GM18868 (cell line): ENCODE measurements at regions not wholly inside any gene's neighbourhood (a gene's known extent, or its start where the extent isn't known, plus 50 kb on each side); places are given as distances from the start of the nearest gene placed in this dataset.
"Not testable (repeated sequence)": the region's sequence is repeated elsewhere in the genome, so short reads cannot be mapped to it uniquely, and the experiment has no call there.

Experiments used
- ATAC-seq: cut with Tn5 transposase; IDR thresholded peaks from one replicate; pipeline ENCODE4 v1.9.1; 2021; ENCODE audit warnings: mild to moderate bottlenecking, moderate library complexity; ENCODE audit not compliant: unreplicated experiment

DNA sequence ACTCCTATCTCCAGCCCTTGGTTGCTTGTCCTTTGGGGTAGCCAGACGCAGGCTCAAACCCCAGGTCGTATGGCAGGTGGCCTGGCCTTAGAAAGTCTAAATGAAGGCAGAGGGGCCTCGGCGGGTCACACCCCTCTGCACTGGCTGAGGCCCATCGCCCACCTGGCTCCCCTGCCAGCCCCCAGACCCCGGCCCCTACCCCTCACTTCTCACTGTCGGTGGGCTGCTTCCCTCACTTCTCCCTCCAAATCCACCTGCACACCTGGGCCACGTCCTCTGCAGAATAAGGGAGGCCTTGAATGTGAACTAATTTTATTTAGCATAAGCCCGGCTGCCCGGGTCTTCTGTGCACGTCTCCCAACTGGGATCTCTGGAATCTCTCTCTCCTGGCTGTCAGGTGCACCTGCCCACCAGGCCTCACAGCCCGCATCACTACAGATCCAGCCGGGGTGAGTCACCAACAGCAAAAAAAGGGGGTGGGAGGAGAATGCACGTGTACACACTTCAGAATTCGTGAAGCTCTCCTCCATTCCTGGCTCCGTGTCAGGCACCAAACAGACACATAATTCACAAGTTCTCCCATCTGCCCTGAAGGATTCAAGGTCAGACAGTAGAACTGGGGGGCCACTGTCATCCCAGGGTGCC, 107.5 kb upstream of the SIM2 start:
- ATAC-seq, result no peak

DNA sequence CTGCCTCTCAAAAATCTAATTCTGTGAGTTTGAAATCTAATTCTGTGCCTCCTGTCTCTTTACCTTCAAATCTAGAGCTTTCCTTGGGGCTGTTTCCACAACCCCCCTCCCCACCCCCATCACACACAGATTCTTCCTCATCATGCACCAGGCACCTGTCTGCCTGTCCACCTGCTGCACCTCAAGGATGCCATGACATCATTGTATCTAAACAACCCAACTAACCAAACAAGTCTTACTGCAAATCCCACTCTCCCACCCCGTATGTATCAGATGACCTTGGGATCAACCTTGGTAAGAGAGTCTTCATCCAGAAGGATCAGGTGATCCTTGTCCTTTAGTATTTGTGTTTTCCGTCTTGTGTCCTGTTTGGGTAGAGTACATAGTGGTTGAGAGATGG, 102.7 kb upstream of the SIM2 start:
- ATAC-seq, result no peak

DNA sequence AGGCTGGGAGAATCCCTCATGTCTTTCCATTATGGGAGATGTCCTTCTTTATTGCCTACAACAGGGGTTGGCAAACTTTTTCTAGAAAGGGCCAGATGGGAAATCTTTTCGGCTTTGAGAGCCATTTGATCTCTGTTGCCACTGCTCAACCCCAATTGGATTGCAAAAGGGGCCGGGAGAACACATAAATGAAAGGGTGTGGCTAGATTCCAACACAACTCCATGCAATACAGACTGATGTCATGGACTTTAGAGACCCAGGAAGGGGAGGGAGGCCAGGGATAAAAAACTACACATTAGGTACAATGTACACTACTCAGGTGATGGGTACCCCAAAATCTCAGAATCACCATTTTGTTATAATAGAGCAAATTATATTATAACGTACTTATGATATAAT, 97.6 kb upstream of the SIM2 start:
- ATAC-seq, result no peak

DNA sequence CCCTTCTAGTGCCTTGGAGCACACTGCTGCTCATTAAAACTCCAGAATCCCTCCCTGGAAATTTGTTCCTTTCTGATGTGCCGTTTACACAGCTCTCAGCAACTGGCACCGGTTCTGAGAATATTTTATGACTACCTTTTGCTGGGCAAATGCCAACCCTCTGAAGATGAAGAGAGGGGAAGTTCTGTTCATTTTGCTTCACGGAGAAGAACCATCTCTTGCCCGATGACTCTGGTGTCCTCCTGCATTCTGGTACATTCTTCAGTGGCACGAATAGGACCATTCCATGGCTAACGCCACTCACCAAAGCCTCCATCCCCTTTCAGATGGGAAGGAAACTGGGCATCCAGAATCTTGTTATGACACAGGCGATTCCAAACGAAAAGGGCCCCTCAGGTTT, 96.2 kb upstream of the SIM2 start:
- no peak for ATAC-seq

DNA sequence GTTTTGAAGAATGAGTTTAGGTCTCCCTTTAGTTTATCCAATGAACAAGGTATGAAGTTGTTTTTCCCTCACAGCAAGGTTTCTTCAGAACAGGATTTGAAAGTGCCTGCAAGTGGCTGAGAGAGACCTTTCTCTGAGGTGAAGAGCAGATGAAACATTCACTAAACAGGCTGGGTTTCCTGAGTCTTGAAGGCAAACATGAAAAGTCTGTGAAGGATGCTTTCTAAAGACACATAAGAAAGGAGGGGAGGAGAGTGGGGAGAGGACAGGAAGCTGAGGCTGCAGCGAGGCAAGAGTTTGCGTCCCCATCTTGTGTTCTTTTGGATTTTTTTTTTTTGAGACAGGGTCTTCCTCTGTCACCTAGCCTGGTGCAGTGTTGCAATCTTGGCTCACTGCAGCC, 95.7 kb upstream of the SIM2 start:
- ATAC-seq, result no peak

DNA sequence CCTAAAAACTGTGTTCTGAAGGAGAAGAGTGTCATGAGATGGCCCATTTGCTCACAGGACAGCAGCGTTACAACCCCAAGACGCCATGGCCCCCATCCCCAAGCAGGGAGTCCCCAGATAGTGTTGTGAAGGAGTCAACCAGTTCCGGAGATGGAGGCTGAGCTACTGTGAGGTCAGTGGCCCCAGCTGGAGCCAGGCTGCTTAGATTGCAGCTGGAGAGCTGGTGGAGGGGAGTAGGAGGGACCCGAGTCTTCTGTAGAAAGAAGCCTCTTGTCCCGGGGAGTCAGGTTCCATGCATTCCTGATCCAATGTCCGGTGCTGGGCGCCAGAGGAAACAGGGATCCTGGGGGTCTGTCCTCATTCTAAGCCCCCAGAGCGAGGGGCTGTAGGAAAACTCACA, 93.5 kb upstream of the SIM2 start:
- no peak for ATAC-seq

DNA sequence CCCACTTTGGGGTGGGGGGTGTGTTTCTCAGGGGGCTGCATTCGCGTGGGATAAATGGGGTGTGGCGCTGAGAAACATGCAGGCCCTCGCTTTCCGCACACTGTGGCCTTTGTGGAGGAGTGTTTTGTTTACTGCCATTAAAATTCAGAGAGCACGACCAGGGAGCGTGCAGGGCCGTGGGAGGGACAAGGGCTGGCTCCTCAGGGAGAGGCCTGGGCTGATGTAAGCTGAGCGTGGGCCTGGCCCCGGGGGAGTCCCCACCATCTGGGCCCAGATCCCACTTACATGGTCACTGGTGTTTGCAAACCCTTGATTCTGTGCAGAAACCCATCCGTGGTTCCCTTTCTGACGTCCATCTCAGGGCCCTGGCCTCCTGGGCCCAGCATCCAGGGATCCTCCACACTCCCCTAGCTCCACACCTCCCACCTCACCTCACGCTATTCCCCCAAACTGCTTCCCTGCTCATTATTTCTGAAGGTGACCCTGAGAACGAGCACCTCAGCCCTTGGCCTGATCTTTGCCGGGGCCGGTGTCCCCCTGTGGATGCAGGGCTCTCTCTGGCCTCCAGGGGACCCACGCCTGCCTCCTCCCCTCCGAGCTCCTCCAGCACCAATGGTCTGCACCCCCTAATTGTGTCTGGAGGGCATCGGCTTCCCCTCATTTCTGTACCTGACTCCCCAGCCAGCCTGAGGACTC, 92.5 kb upstream of the SIM2 start:
- no peak for ATAC-seq

DNA sequence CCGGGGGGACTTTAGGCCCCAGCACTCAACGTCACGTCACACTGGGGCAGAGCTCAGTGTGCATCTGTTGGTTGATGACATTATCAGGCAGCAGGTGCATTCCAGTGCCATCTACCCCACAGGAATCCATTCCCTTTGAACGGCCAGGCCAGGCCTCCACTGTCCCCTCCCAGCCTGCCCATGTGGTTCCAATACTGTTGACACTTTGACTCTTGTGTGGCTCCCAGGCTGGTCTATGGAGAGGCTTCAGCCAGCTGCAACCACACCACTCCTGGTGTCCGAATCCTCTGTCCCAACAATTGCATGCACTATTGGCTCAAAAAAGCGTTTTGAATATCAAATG, 92.0 kb upstream of the SIM2 start:
- ATAC-seq, result no peak

DNA sequence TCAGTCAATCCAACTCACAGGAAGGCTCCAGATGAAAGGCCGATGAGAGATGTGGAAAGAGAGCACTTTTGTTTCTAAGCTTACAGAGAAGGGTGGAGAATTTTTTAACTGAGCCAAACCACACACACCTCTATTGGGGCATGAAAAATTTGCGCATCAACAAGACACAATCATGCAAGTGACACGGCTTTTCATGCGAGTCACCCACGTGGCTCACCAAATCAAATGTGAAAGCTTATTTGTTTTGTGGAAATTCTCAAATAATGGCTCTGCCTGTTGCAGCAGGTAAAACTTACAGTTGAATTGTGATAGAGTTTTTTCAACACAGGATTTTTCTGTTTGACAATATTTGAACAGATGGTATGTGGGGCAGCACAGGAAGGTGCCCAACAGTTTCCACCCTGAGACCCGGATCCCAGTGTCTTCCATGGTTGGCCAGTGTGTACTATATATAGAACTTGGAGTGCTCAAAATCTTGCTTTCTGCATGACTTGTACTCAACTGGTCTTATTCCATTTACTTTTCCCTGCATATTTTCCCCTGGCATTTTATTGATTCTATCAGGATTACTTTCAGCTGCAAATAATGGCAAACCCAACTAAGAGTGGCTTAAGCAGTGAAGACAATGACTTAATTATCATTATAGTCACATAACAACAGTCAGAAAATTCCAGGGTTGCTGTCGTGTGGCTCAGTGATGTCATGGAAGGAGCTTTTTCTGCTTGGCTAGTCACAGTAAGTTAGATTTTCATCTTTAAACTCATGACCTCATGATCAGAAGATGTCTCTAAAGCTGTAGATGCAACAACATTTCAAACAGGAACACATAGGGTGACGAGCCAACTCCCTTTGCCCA, 90.6 kb upstream of the SIM2 start:
- no peak for ATAC-seq

DNA sequence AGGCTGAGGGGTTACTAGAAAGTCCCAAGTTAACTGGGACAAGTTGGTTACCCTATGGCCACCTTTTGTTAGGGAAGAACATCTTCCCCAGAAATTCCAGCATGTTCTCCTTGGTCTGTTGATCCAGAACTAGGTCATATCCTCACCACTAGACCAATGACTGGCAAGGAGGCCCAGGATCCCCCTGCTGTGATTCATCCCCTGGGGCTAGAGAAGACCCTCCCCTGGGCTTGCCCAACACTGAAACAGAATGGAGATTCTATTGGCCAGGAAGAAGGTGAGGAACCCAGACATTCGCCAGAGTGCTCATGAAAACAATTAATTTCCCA, 90.1 kb upstream of the SIM2 start:
- ATAC-seq, result no peak

DNA sequence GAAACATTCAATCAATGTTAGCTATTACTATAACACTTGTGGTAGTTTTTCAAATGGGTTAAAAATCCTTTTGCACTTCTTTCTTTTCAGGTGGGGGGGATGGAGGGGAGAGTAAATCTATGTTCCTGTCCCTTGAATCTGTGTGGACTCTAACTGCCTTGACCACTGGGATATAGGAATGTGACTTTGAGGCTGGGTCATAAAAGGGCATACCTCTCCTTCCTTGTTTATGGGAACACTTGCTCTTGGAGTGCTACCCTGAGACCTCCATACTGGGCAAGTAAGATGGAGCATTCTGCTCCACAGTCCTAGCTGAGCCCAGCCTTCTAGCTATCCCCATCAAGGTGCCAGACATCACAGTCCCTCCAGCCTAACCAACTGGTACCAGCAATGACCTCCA, 89.3 kb upstream of the SIM2 start:
- ATAC-seq, result no peak

DNA sequence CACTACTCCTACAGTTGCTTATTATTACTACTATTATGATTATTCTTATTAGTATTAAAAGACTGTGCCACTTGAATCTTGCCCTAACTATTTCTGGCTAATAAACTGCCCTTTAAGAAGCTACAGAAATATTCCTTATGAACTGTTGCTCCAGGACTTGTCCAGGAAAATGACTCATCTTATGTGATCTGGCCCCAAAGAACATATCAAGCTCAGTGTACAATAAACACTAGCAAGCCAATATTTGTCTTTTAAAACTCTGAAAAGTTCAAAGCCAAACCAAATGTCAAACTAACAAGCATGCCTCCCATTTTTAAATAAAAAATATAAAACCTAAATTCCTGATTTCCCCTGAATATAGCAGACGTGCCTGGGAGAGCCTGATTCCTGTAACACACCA, 88.7 kb upstream of the SIM2 start:
- no peak for ATAC-seq

DNA sequence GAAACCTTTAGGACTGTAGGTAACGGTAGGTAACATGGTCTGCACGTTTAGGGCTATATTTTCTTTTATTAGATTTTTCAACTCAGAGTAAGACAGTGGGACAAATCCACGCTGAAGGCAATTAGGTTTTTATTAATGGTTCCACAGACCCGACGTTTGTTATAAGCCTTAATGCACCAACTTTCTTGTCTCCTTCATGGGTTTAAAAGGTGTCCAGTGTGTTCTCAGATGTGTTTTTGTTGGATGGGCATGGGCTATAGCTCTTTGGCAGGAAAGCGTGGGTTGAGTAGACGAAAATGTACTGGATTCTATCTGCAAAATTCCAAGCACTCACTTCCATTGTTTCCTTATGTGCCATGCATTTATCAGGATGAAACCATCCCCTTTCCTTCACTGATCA, 88.0 kb upstream of the SIM2 start:
- no peak for ATAC-seq

DNA sequence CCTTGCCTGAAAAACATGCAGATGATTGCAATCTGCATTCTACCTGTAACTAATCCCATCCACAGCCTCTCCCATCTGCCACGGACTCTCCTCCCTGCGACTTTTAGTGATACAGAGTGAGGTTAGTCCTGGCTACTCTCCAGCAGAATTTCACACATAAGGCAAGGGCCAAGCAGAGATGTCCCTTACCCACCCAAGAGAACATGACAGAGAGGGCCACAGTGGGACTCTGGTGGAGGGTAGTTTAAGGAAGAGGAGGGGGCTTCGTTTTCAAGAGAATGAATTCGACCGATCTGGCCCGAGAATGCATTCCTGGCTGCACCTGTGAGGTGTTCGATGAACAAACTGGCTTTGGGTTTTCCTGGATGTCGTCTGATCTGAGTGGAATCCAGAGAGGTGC, 87.5 kb upstream of the SIM2 start:
- ATAC-seq, result no peak

DNA sequence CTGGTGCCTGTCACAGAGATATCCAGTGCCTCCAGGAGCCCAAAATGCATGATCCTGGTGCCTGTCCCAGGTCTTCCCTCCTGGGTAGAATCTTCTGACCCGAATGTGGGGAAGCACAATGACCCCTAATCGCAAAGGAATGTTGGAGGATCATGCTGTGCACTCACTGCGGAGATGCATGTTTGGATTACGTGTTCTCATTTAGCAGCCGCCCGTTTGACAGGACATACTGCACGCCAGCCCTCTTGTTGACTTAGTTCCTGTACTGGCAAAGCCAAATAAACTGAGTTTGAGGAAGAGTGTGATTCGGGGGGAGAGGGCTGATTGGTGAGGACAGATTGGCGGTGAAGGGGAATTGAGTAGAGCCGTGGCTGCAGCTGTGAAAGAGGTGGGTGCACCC, 85.9 kb upstream of the SIM2 start:
- ATAC-seq, result no peak

DNA sequence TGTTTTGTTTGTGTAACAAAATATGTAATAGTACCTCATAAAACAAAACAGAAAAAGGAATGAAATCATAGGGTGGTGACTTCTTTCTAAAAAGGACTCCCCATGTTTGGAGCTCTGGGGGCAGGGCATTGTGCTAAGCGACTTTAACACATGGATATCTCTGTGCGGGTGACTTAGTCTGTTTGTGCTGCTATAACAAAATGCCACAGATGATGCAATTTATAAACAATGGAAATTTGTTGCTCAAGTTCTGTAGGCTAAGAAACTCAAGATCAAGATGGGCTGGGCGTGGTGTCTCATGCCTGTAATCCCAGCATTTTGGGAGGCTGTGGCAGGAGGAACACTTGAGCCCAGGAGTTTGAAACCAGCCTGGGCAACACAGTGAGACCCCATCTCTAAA, 85.4 kb upstream of the SIM2 start:
- ATAC-seq, result no peak

DNA sequence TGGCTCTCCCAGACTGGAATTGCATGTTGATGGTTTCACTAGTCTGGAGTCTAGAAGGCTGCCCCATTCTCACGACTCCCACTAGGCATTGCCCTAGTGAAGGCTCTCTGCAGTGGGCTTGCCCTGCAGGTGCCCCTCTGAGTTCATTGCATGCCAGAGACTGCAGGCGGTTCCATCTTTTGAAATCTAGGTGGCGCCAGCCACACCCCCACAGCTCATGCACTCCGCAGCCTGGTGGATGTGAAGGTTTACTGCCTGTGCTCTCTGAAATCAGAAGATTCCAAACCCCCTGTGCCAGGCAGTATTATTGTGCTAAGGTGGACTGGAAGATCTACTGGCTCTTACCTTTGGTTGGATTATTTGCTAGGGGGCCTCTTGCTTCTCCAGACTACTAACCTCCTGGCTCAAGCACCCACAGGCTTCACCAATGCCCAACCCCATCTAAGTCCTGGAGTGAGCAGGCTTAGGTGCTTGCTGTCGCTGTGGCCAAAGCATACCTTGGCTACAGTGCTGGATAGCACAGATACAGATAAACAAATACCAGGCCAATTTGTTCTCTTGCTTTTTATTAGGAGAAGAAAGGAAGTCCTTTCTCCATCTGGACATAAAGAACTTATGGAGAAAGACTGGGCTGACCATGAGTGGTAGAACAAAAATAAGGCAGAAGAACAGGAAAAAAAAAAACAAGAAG, 83.5 kb upstream of the SIM2 start:
- no peak for ATAC-seq

DNA sequence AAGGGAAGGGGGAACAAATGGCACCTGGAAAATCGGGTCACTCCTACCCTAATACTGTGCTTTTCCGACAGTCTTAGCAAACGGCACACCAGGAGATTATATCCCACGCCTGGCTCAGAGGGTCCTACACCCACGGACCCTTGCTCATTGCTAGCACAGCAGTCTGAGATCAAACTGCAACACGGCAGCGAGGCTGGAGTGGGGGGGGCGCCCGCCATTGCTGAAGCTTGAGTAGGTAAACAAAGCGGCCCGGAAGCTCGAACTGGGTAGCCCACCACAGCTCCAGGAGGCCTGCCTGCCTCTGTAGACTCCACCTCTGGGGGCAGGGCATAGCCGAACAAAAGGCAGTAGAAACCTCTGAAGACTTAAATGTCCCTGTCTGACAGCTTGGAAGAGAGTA, 82.1 kb upstream of the SIM2 start:
- not testable (repeated sequence) for ATAC-seq

DNA sequence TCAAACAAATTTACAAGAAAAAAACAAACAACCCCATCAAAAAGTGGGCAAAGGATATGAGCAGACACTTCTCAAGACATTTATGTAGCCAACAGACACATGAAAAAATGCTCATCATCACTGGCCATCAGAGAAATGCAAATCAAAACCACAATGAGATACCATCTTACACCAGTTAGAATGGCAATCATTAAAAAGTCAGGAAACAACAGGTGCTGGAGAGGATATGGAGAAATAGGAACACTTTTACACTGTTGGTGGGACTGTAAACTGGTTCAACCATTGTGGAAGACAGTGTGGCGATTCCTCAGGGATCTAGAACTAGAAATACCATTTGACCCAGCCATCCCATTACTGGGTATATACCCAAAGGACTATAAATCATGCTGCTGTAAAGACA, 77.1 kb upstream of the SIM2 start:
- not testable (repeated sequence) for ATAC-seq

DNA sequence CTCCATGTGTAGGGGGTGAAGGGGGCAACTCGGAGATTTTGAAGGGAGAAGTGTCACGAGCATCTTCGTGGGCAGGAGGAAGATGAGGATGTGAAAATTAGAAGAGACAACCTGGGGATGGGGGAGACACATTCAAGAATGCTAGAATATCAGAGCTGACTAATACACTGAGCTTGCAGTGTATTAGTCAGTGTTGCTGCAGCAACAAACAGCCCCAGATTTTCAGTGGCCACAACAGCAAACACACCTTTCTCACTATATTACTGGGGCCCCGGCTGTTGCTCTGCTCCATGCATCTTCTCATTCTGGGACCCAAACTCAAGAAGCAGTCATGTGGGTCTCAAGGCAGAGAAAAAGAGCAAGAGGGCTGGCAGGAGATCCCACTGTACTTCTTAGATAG, 74.8 kb upstream of the SIM2 start:
- ATAC-seq, result no peak

DNA sequence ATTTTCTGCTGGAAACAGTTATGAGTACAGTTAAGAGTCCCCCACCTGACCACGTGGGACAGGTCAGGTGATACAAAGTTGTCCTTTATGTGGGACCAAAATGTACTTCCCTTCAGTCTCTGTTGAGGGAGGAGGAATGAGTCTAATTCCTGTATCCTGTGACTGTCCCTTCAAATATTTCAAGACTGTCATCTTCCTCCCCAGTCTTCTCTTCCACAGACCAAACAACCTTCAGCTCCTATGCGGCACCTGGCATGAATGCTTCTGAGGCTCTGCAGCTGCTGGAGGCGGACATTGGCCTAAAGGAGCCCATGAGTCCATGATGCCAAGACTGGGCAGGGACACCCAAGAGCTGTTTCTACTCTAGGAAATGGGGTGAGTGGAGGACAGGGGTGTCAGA, 72.1 kb upstream of the SIM2 start:
- ATAC-seq, result no peak

DNA sequence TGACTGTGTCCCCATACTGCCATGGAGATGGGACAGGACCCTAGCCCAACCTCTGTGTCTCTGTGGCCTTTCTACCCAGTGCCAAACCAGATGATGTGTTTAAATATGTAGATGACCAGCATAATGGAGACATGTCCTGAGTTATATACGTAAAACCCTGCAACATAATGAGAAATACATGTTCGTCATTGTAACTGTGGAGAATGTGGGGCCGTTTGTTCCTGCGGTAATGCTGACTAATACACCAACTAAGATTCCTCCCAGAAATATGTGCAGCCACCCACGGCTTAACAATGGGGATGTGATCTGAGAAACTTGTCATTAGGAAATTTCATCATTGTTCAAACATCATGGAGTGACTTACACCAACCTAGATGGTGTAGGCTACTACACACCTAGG, 71.7 kb upstream of the SIM2 start:
- no peak for ATAC-seq
